OCI-LY3 (cell line): ENCODE measurements at regions not wholly inside any gene's neighbourhood (a gene's known extent, or its start where the extent isn't known, plus 50 kb on each side); places are given as distances from the start of the nearest gene placed in this dataset.

Source experiments
- H2AFZ ChIP-seq: fragments of 200-600, 300-600 bp; shearing (Covaris generic); 2 replicates; pipeline ENCODE4 v1.6.0; 2014; ENCODE audit warnings: antibody characterized with exemption, low read depth, low read length
- H3K27ac ChIP-seq: fragments of 200-600, 300-600 bp; sonication (generic); 2 replicates; pipeline ENCODE4 v1.5.1; 2014; ENCODE audit warnings: mild to moderate bottlenecking, low read length, moderate library complexity, mixed read lengths
- H3K27me3 ChIP-seq: fragments of 200-600, 300-600 bp; sonication (generic); 2 replicates; pipeline ENCODE4 v1.6.1; 2014; ENCODE audit warnings: low read depth, low read length, mixed read lengths
- H3K36me3 ChIP-seq: fragments of 200-600, 300-600 bp; sonication (generic); replicated peaks from 2 replicates; pipeline ENCODE3; 2014; ENCODE audit warnings: low read depth, low read length, mixed read lengths
- H3K4me1 ChIP-seq: fragments of 300-600, 200-600 bp; sonication (generic); 2 replicates; pipeline ENCODE4 v1.6.1; 2014; ENCODE audit warnings: low read length, mixed read lengths
- H3K4me2 ChIP-seq: fragments of 200-600, 300-600 bp; sonication (generic); 2 replicates; pipeline ENCODE4 v1.6.1; 2014; ENCODE audit warnings: low read length, mixed read lengths
- H3K4me3 ChIP-seq: fragments of 300-600, 200-600 bp; sonication (generic); 2 replicates; pipeline ENCODE4 v1.5.1; 2014; ENCODE audit warnings: antibody characterized with exemption, mild to moderate bottlenecking, low read length, moderate library complexity
- H3K79me2 ChIP-seq: fragments of 300-600, 200-600 bp; shearing (Covaris generic); 2 replicates; pipeline ENCODE4 v1.6.1; 2014; ENCODE audit warnings: mild to moderate bottlenecking, low read length, mixed read lengths
- H3K9ac ChIP-seq: fragments of 300-600, 200-600 bp; shearing (Covaris generic); 2 replicates; pipeline ENCODE4 v1.6.0; 2014; ENCODE audit warnings: mild to moderate bottlenecking, low read length, moderate library complexity
- H3K9me3 ChIP-seq: fragments of 200-600, 300-600 bp; shearing (Covaris generic); 2 replicates; pipeline ENCODE4 v1.6.1; 2014; ENCODE audit warnings: low read length, mixed read lengths; ENCODE audit not compliant: insufficient read depth
- H4K20me1 ChIP-seq: fragments of 200-600, 300-600 bp; sonication (generic); 2 replicates; pipeline ENCODE4 v1.6.1; 2016; ENCODE audit warnings: low read length, mixed read lengths; ENCODE audit not compliant: insufficient read depth
- CTCF ChIP-seq: fragments of 200-600, 300-600 bp; sonication (generic); IDR thresholded peaks from 2 replicates; pipeline ENCODE4 v1.5.1; 2014; ENCODE audit warnings: antibody characterized with exemption, low read length, low read depth
- EZH2phosphoT487 ChIP-seq: fragments of 200-600 bp; shearing (Covaris generic); IDR thresholded peaks from 2 replicates; pipeline ENCODE4 v1.6.1; 2018; ENCODE audit warnings: antibody characterized with exemption, mixed run types, low read depth

DNA sequence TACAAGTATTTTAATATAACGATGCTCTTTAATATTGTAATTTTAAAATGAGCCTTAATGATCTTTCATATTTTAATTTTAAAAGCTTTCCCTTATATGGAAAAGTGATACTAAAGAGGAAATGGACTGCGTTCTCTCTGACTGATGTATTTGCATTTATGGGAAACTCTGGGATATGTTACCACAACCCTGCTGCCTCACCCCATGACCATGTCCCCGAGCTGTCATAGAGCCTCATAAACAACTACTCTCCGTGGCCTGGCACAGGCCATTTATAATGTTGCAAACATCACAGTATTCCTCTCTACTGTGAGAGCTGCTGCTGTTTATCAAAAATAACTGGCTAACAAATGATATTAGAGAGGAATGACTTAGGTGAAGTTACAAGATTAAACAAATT is 75.8 kb upstream of the SEC11C start:
- Histone ChIP-seq H3K36me3 (no peaks in the 10 kb centered on the region), H4K20me1 (no peaks in the 10 kb centered on the region), H3K79me2 (no peaks in the 10 kb centered on the region), H3K4me3 (peak overlapping the region; percentile 29), H3K27ac (no peak overlapping the region), H2AFZ (peak overlapping the region; percentile 68), H3K4me1 (peaks cover 35% of the 10 kb centered on the region), H3K4me2 (peak overlapping the region; percentile 62), H3K9ac (peak overlapping the region; percentile 14; the same call in 1 of the 2 replicates), H3K9me3 (no peaks in the 10 kb centered on the region), H3K27me3 (no peaks in the 10 kb centered on the region)
- TF ChIP-seq EZH2phosphoT487 (no peak), CTCF (no peak)

DNA sequence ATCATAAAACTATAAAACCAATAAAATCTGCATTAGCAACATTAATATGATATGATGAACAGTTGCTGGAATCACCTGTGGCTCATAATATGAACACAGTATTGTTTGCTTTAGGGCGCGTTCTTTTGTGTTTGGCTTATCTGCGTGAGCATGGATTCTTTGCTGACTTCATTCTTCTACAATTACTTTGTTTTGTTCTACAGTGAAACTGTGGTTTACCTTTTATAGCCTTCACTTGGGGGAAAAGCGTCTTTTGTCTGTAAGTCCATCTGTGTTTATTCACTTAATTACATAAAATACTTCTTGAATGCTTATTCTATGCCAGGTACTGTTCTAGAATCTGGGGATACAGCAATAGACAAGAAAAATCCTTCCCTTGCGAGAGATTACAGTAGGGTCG is 74.0 kb upstream of the SEC11C start:
- Histone ChIP-seq H3K27me3 (no peaks in the 10 kb centered on the region), H3K36me3 (no peaks in the 10 kb centered on the region), H4K20me1 (no peaks in the 10 kb centered on the region), H3K27ac (no peak overlapping the region), H2AFZ (no peak overlapping the region), H3K9me3 (no peaks in the 10 kb centered on the region), H3K79me2 (no peaks in the 10 kb centered on the region), H3K4me3 (no peak overlapping the region), H3K4me1 (peaks cover 36% of the 10 kb centered on the region), H3K9ac (no peak overlapping the region), H3K4me2 (no peak overlapping the region)
- TF ChIP-seq EZH2phosphoT487 (no peak), CTCF (no peak)

DNA sequence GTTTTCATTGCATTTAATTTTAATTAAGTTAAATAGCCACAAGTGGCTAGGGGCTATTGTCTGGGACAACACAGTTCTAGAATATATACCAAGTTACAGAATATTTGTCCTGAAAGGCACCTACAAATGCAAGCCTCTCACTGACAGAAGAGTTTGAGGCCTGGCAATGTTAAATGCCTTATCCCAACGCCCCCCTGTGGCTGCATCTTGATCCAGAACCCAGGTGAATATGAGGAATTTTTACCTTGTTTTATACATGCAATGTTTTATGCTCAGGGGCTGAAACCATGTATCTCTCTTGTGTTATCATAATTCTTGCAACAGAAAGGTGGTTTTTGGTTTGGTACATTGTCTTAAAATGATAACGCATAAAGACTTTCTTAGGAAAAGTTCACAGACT is 71.8 kb upstream of the SEC11C start:
- no peaks in the 10 kb centered on the region for H4K20me1 ChIP-seq
- no peaks in the 10 kb centered on the region for H3K79me2 ChIP-seq
- no peak overlapping the region for H3K4me3 ChIP-seq
- H3K27ac ChIP-seq, result no peak overlapping the region
- H3K4me2 ChIP-seq, result no peak overlapping the region
- no peak overlapping the region for H3K9ac ChIP-seq
- no peaks in the 10 kb centered on the region for H3K36me3 ChIP-seq
- H2AFZ ChIP-seq, result no peak overlapping the region
- no peaks in the 10 kb centered on the region for H3K9me3 ChIP-seq
- TF ChIP-seq CTCF (peak; percentile 97), EZH2phosphoT487 (no peak)
- no peaks in the 10 kb centered on the region for H3K27me3 ChIP-seq
- H3K4me1 ChIP-seq, result peaks cover 47% of the 10 kb centered on the region

DNA sequence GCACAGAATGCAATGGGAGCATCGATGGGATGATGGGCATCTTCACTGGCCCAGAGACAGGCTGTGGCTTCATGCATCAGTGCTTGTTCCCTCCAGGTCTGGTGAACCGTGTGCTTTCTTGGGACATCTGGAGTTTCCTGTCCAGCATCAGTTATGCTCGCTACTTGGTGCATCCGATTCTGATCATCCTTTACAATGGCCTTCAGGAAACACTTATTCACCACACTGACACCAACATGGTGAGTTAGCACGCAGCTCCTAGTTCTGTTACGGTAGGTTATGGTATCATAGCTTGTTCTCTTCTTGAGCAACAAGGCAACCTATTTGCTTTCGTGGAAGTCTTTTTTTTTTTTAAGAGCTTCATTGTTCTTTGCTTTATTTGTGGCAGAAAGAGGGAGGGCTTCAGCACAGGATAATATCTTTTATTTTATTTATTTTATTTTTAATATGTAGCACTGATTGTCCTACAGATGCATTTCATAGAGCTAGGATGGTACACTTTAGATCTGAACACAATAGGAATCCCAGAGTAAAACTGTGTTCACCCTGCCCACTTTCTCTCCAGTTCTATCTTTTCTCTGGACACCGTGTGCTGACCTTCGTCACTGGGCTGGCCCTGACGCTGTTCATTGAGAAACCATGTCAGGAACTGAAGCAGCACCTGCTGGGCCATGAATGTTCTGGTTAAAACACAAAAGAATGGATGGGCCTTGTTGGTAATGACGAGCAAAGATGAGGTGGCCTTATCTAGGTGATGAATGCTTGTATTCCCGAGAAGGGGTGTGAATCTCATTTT is 71.2 kb upstream of the SEC11C start:
- Histone ChIP-seq H3K27me3 (no peaks in the 10 kb centered on the region), H3K4me2 (no peak overlapping the region), H3K4me1 (peaks cover 46% of the 10 kb centered on the region), H3K4me3 (no peak overlapping the region), H3K36me3 (no peaks in the 10 kb centered on the region), H2AFZ (no peak overlapping the region), H3K9ac (no peak overlapping the region), H3K79me2 (no peaks in the 10 kb centered on the region), H3K27ac (no peak overlapping the region), H4K20me1 (no peaks in the 10 kb centered on the region), H3K9me3 (no peaks in the 10 kb centered on the region)
- TF ChIP-seq CTCF (peak; percentile 22; the same call in 1 of the 2 replicates), EZH2phosphoT487 (no peak)
